Type B pancreatic cell (in vitro differentiated cells): ENCODE measurements at regions not wholly inside any gene's neighbourhood (a gene's known extent, or its start where the extent isn't known, plus 50 kb on each side); places are given as distances from the start of the nearest gene placed in this dataset.
"Not testable (repeated sequence)": the region's sequence is repeated elsewhere in the genome, so short reads cannot be mapped to it uniquely, and the experiment has no call there.

Source experiments
- DNase-seq: peaks from one replicate; pipeline ENCODE4 v3.0.0; 2021; ENCODE audit warnings: mixed read lengths; ENCODE audit not compliant: unreplicated experiment; ENCODE audit errors: extremely low spot score
- H3K27ac Mint-ChIP-seq: 2 replicates; pipeline ENCODE4 v1.8.0; 2021; ENCODE audit warnings: mild to moderate bottlenecking, mixed read lengths
- H3K27me3 Mint-ChIP-seq: 2 replicates; pipeline ENCODE4 v1.8.0; 2021; ENCODE audit warnings: mixed read lengths
- H3K36me3 Mint-ChIP-seq: 2 replicates; pipeline ENCODE4 v1.8.0; 2021; ENCODE audit warnings: mixed read lengths
- H3K4me1 Mint-ChIP-seq: one replicate; pipeline ENCODE4 v1.8.0; 2021; ENCODE audit warnings: mixed read lengths; ENCODE audit not compliant: unreplicated experiment
- H3K4me3 Mint-ChIP-seq: 2 replicates; pipeline ENCODE4 v1.8.0; 2021; ENCODE audit warnings: mild to moderate bottlenecking, mixed read lengths
- H3K9me3 Mint-ChIP-seq: 2 replicates; pipeline ENCODE4 v1.8.0; 2021; ENCODE audit warnings: mixed read lengths

GRCh38 chr9:67312504-67312903 lies 320.2 kb upstream of the SPATA31A3 start:
- DNase-seq, H3K27ac Mint-ChIP-seq: not testable (repeated sequence)

GRCh38 chr9:67307109-67307508 lies 314.8 kb upstream of the SPATA31A3 start:
- not testable (repeated sequence) for H3K9me3 Mint-ChIP-seq, H3K4me1 Mint-ChIP-seq, H3K36me3 Mint-ChIP-seq, H3K4me3 Mint-ChIP-seq, H3K27ac Mint-ChIP-seq, H3K27me3 Mint-ChIP-seq, DNase-seq

More at GRCh38 chr9:67312504-67312903, 320.2 kb upstream of the SPATA31A3 start:
- not testable (repeated sequence) for H3K36me3 Mint-ChIP-seq, H3K9me3 Mint-ChIP-seq, H3K27me3 Mint-ChIP-seq, H3K4me1 Mint-ChIP-seq, H3K4me3 Mint-ChIP-seq

- H3K4me1 Mint-ChIP-seq, H3K27ac Mint-ChIP-seq, H3K36me3 Mint-ChIP-seq, H3K4me3 Mint-ChIP-seq, DNase-seq, H3K9me3 Mint-ChIP-seq, H3K27me3 Mint-ChIP-seq: not testable (repeated sequence)
Observed at GRCh38 chr9:67288797-67289196, 296.4 kb upstream of the SPATA31A3 start.

- not testable (repeated sequence) for H3K27me3 Mint-ChIP-seq, H3K4me3 Mint-ChIP-seq, H3K4me1 Mint-ChIP-seq, DNase-seq, H3K9me3 Mint-ChIP-seq, H3K36me3 Mint-ChIP-seq, H3K27ac Mint-ChIP-seq
Observed at GRCh38 chr9:67288117-67288735, 295.9 kb upstream of the SPATA31A3 start.

- not testable (repeated sequence) for H3K9me3 Mint-ChIP-seq, H3K4me3 Mint-ChIP-seq, DNase-seq, H3K27me3 Mint-ChIP-seq, H3K4me1 Mint-ChIP-seq, H3K36me3 Mint-ChIP-seq, H3K27ac Mint-ChIP-seq
Observed at GRCh38 chr9:67284299-67284698, 291.9 kb upstream of the SPATA31A3 start.

- H3K4me1 Mint-ChIP-seq, H3K27ac Mint-ChIP-seq, H3K4me3 Mint-ChIP-seq, H3K27me3 Mint-ChIP-seq, H3K36me3 Mint-ChIP-seq, H3K9me3 Mint-ChIP-seq, DNase-seq: not testable (repeated sequence)
Observed at GRCh38 chr9:67281574-67281973, 289.2 kb upstream of the SPATA31A3 start.

- not testable (repeated sequence) for H3K27me3 Mint-ChIP-seq, DNase-seq, H3K4me1 Mint-ChIP-seq, H3K27ac Mint-ChIP-seq, H3K36me3 Mint-ChIP-seq, H3K4me3 Mint-ChIP-seq, H3K9me3 Mint-ChIP-seq
Observed at GRCh38 chr9:67269692-67270091, 277.3 kb upstream of the SPATA31A3 start.

- H3K27me3 Mint-ChIP-seq, H3K4me3 Mint-ChIP-seq, DNase-seq, H3K27ac Mint-ChIP-seq, H3K4me1 Mint-ChIP-seq, H3K36me3 Mint-ChIP-seq, H3K9me3 Mint-ChIP-seq: not testable (repeated sequence)
Observed at GRCh38 chr9:67257894-67258293, 265.5 kb upstream of the SPATA31A3 start.

GRCh38 chr9:67248967-67249366 lies 256.6 kb upstream of the SPATA31A3 start:
- not testable (repeated sequence) for DNase-seq, H3K9me3 Mint-ChIP-seq, H3K36me3 Mint-ChIP-seq, H3K27ac Mint-ChIP-seq, H3K4me3 Mint-ChIP-seq, H3K27me3 Mint-ChIP-seq, H3K4me1 Mint-ChIP-seq

GRCh38 chr9:67212073-67212472 lies 219.7 kb upstream of the SPATA31A3 start:
- not testable (repeated sequence) for H3K4me1 Mint-ChIP-seq, H3K4me3 Mint-ChIP-seq, H3K9me3 Mint-ChIP-seq, H3K36me3 Mint-ChIP-seq, H3K27ac Mint-ChIP-seq, H3K27me3 Mint-ChIP-seq, DNase-seq

GRCh38 chr9:67210842-67211241 lies 218.5 kb upstream of the SPATA31A3 start:
- H3K4me3 Mint-ChIP-seq, H3K27ac Mint-ChIP-seq, H3K9me3 Mint-ChIP-seq, H3K36me3 Mint-ChIP-seq, DNase-seq, H3K4me1 Mint-ChIP-seq, H3K27me3 Mint-ChIP-seq: not testable (repeated sequence)

- H3K4me1 Mint-ChIP-seq, H3K27ac Mint-ChIP-seq: not testable (repeated sequence)
Observed at GRCh38 chr9:67208831-67209437, 216.6 kb upstream of the SPATA31A3 start.

GRCh38 chr9:67196135-67196534 lies 203.8 kb upstream of the SPATA31A3 start:
- not testable (repeated sequence) for H3K4me1 Mint-ChIP-seq, H3K4me3 Mint-ChIP-seq, H3K27me3 Mint-ChIP-seq, DNase-seq, H3K36me3 Mint-ChIP-seq, H3K27ac Mint-ChIP-seq, H3K9me3 Mint-ChIP-seq

More at GRCh38 chr9:67208831-67209437, 216.6 kb upstream of the SPATA31A3 start:
- not testable (repeated sequence) for H3K4me3 Mint-ChIP-seq, H3K27me3 Mint-ChIP-seq, H3K36me3 Mint-ChIP-seq, H3K9me3 Mint-ChIP-seq, DNase-seq

GRCh38 chr9:67195357-67195756 lies 203.0 kb upstream of the SPATA31A3 start:
- DNase-seq, H3K27ac Mint-ChIP-seq, H3K27me3 Mint-ChIP-seq, H3K9me3 Mint-ChIP-seq, H3K4me3 Mint-ChIP-seq, H3K36me3 Mint-ChIP-seq, H3K4me1 Mint-ChIP-seq: not testable (repeated sequence)

GRCh38 chr9:67179185-67179584 lies 186.8 kb upstream of the SPATA31A3 start:
- not testable (repeated sequence) for H3K4me1 Mint-ChIP-seq, H3K9me3 Mint-ChIP-seq, H3K27ac Mint-ChIP-seq, DNase-seq, H3K36me3 Mint-ChIP-seq, H3K4me3 Mint-ChIP-seq, H3K27me3 Mint-ChIP-seq
